NB4 (cell line): ENCODE measurements at regions not wholly inside any gene's neighbourhood (a gene's known extent, or its start where the extent isn't known, plus 50 kb on each side); places are given as distances from the start of the nearest gene placed in this dataset.

Experiments
- TF ChIP-seq, protein P1 (sequence below): IDR thresholded peaks from one replicate; pipeline ENCODE4 v1.5.1; 2012; ENCODE audit warnings: low read depth, low read length
- TF ChIP-seq, protein P2 (sequence below): IDR thresholded peaks from 2 replicates; pipeline ENCODE4 v1.6.1; 2011; ENCODE audit warnings: low read depth, low read length

DNA sequence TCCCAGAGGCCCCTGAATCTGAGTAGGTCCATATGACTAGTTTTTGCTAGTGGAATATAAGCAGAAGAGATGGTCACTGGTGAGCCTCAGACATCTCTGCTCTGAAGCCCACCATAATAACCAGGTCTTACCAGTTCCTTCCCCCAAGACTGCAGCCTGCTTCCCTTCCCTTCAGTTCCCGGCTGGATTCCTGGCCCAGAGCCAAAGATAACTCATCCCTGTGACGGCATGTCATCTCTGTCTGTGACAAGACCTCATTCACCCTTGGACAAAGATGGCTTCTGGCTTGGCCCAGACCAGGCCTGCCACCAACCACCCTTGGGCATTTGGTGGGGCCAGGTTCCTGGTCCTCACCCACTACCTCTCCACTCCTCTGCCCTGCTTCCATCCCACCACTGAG lies 145.5 kb upstream of the TOP1 start:
- TF ChIP-seq, protein P1, sequence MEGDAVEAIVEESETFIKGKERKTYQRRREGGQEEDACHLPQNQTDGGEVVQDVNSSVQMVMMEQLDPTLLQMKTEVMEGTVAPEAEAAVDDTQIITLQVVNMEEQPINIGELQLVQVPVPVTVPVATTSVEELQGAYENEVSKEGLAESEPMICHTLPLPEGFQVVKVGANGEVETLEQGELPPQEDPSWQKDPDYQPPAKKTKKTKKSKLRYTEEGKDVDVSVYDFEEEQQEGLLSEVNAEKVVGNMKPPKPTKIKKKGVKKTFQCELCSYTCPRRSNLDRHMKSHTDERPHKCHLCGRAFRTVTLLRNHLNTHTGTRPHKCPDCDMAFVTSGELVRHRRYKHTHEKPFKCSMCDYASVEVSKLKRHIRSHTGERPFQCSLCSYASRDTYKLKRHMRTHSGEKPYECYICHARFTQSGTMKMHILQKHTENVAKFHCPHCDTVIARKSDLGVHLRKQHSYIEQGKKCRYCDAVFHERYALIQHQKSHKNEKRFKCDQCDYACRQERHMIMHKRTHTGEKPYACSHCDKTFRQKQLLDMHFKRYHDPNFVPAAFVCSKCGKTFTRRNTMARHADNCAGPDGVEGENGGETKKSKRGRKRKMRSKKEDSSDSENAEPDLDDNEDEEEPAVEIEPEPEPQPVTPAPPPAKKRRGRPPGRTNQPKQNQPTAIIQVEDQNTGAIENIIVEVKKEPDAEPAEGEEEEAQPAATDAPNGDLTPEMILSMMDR, result no peak
- TF ChIP-seq, protein P2, sequence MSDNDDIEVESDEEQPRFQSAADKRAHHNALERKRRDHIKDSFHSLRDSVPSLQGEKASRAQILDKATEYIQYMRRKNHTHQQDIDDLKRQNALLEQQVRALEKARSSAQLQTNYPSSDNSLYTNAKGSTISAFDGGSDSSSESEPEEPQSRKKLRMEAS, result no peak
